ENCODE measurements at regions not wholly inside any gene's neighbourhood (a gene's known extent, or its start where the extent isn't known, plus 50 kb on each side); places are given as distances from the start of the nearest gene placed in this dataset.

GRCh38 chr10:23826421-23826820 is 382.5 kb upstream of the KIAA1217 start:
- Mint-ChIP-seq H3K27me3 (ENCODE audit: unreplicated experiment) (no peaks in the 10 kb centered on the region), H3K4me3 (ENCODE audit: unreplicated experiment) (no peak overlapping the region), H3K9me3 (ENCODE audit: unreplicated experiment) (no peaks in the 10 kb centered on the region), H3K27ac (ENCODE audit: unreplicated experiment) (no peak overlapping the region), H3K36me3 (ENCODE audit: unreplicated experiment) (no peaks in the 10 kb centered on the region), H3K4me1 (ENCODE audit: low read depth, unreplicated experiment) (peaks cover 6% of the 10 kb centered on the region)
- TF ChIP-seq CTCF (IDR thresholded peaks at IDR 0.05; ENCODE audit: partially characterized antibody, unreplicated experiment), result no peak
- DNase-seq, result no peak

- H3K27me3 Mint-ChIP-seq (ENCODE audit: unreplicated experiment), result no peaks in the 10 kb centered on the region
- H3K9me3 Mint-ChIP-seq (ENCODE audit: unreplicated experiment), result no peaks in the 10 kb centered on the region
- H3K27ac Mint-ChIP-seq (ENCODE audit: unreplicated experiment), result no peak overlapping the region
- H3K36me3 Mint-ChIP-seq (ENCODE audit: unreplicated experiment), result no peaks in the 10 kb centered on the region
- no peak for DNase-seq
- peaks cover 6% of the 10 kb centered on the region for H3K4me1 Mint-ChIP-seq (ENCODE audit: low read depth, unreplicated experiment)
- no peak for TF ChIP-seq CTCF (IDR thresholded peaks at IDR 0.05; ENCODE audit: partially characterized antibody, unreplicated experiment)
- H3K4me3 Mint-ChIP-seq (ENCODE audit: unreplicated experiment), result no peak overlapping the region
Observed at GRCh38 chr10:23829556-23829955, 379.4 kb upstream of the KIAA1217 start.

GRCh38 chr10:23834091-23834490 is 374.8 kb upstream of the KIAA1217 start:
- TF ChIP-seq CTCF (IDR thresholded peaks at IDR 0.05; ENCODE audit: partially characterized antibody, unreplicated experiment), result no peak
- H3K36me3 Mint-ChIP-seq (ENCODE audit: unreplicated experiment), result no peaks in the 10 kb centered on the region
- no peaks in the 10 kb centered on the region for H3K4me1 Mint-ChIP-seq (ENCODE audit: low read depth, unreplicated experiment)
- no peaks in the 10 kb centered on the region for H3K27me3 Mint-ChIP-seq (ENCODE audit: unreplicated experiment)
- H3K9me3 Mint-ChIP-seq (ENCODE audit: unreplicated experiment), result no peaks in the 10 kb centered on the region
- no peak for DNase-seq
- H3K4me3 Mint-ChIP-seq (ENCODE audit: unreplicated experiment), result no peak overlapping the region
- no peak overlapping the region for H3K27ac Mint-ChIP-seq (ENCODE audit: unreplicated experiment)

GRCh38 chr10:23850631-23851030 is 358.3 kb upstream of the KIAA1217 start:
- peaks cover 5% of the 10 kb centered on the region for H3K36me3 Mint-ChIP-seq (ENCODE audit: unreplicated experiment)
- H3K27ac Mint-ChIP-seq (ENCODE audit: unreplicated experiment), result no peak overlapping the region
- no peak overlapping the region for H3K4me3 Mint-ChIP-seq (ENCODE audit: unreplicated experiment)
- DNase-seq, result no peak
- H3K4me1 Mint-ChIP-seq (ENCODE audit: low read depth, unreplicated experiment), result no peaks in the 10 kb centered on the region
- H3K9me3 Mint-ChIP-seq (ENCODE audit: unreplicated experiment), result peaks cover 11% of the 10 kb centered on the region
- no peak for TF ChIP-seq CTCF (IDR thresholded peaks at IDR 0.05; ENCODE audit: partially characterized antibody, unreplicated experiment)
- no peaks in the 10 kb centered on the region for H3K27me3 Mint-ChIP-seq (ENCODE audit: unreplicated experiment)

GRCh38 chr10:23859598-23859997 is 349.3 kb upstream of the KIAA1217 start:
- TF ChIP-seq CTCF (IDR thresholded peaks at IDR 0.05; ENCODE audit: partially characterized antibody, unreplicated experiment), result no peak
- DNase-seq, result no peak
- Mint-ChIP-seq H3K27me3 (ENCODE audit: unreplicated experiment) (peaks cover 2% of the 10 kb centered on the region), H3K36me3 (ENCODE audit: unreplicated experiment) (peaks cover 6% of the 10 kb centered on the region), H3K4me1 (ENCODE audit: low read depth, unreplicated experiment) (no peaks in the 10 kb centered on the region), H3K4me3 (ENCODE audit: unreplicated experiment) (no peak overlapping the region), H3K27ac (ENCODE audit: unreplicated experiment) (no peak overlapping the region), H3K9me3 (ENCODE audit: unreplicated experiment) (peaks cover 7% of the 10 kb centered on the region)
